ENCODE measurements at regions not wholly inside any gene's neighbourhood (a gene's known extent, or its start where the extent isn't known, plus 50 kb on each side); places are given as distances from the start of the nearest gene placed in this dataset.

GRCh38 chr3:94784274-94784673, 721.4 kb downstream of the NSUN3 start (continued):
- TF ChIP-seq RXRA (IDR thresholded peaks at IDR 0.05; ENCODE audit: insufficient read depth, low read depth, low read length) (no peak), SUZ12 (IDR thresholded peaks at IDR 0.05; ENCODE audit: low read length) (no peak), CHD2 (IDR thresholded peaks at IDR 0.05; ENCODE audit: low read length) (no peak), YY1 (IDR thresholded peaks at IDR 0.05; ENCODE audit: low read depth, low read length) (no peak), EZH2 (IDR thresholded peaks at IDR 0.05; ENCODE audit: low read depth, low read length, severe bottlenecking) (no peak), ZNF274 (IDR thresholded peaks at IDR 0.05; ENCODE audit: borderline replicate concordance, extremely low read depth, low read length) (no peak)

All from H1 (cell line).